Chondrocyte (in vitro differentiated cells): ENCODE measurements at regions not wholly inside any gene's neighbourhood (a gene's known extent, or its start where the extent isn't known, plus 50 kb on each side); places are given as distances from the start of the nearest gene placed in this dataset.
A peak's percentile ranks its signal among the peaks of the same experiment; 100 is the strongest.

ENCODE experiments used
- DNase-seq: peaks from one replicate; pipeline ENCODE4 v3.0.0; 2021; ENCODE audit warnings: mixed read lengths, low spot score
- H3K27ac Mint-ChIP-seq: one replicate; pipeline ENCODE4 v1.8.0; 2021; ENCODE audit warnings: mild to moderate bottlenecking, moderate library complexity, mixed read lengths; ENCODE audit not compliant: unreplicated experiment
- H3K27me3 Mint-ChIP-seq: 2 replicates; pipeline ENCODE4 v1.8.0; 2021; ENCODE audit warnings: low read depth, mixed read lengths
- H3K36me3 Mint-ChIP-seq: 2 replicates; pipeline ENCODE4 v1.8.0; 2021; ENCODE audit warnings: low read depth, mixed read lengths
- H3K4me1 Mint-ChIP-seq: 2 replicates; pipeline ENCODE4 v1.8.0; 2021; ENCODE audit warnings: low read depth, mild to moderate bottlenecking, mixed read lengths
- H3K4me3 Mint-ChIP-seq: one replicate; pipeline ENCODE4 v1.8.0; 2021; ENCODE audit warnings: mild to moderate bottlenecking, moderate library complexity, mixed read lengths; ENCODE audit not compliant: unreplicated experiment
- H3K9me3 Mint-ChIP-seq: 2 replicates; pipeline ENCODE4 v1.8.0; 2021; ENCODE audit warnings: low read depth, mixed read lengths
- TF ChIP-seq, protein P1 (sequence below): fragments of 200-600 bp; sonication (generic); IDR thresholded peaks from 2 replicates; pipeline ENCODE4 v1.5.0; 2021; ENCODE audit warnings: antibody characterized with exemption, mild to moderate bottlenecking, moderate library complexity

DNA sequence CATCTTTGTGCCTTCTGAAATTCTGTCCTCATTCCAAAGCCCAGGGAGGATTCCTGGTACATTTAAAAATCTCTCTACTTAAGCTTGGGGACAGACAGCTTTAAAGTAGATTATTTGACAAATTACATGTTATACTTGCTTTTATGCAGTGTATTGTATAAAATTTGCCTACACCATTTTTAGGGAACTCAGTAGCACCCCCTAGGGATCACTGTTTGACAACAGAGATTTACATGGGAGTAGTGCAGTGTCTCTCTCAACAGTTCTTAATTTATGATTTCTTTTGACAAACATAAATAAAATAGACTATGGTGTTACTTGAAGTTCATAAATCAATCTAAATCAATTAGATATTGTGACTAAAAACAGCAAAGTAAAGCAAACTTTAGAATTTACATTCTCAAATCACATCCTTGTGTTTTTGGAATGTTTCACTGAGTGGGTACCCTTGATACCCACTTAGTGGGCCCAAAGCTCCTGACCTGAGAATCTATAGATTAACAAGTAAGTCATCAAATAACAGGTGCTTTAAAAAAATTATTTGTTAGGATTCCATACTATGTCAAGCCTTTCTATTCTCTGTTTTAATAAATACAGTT lies 428.8 kb downstream of the DYNC2H1 start:
- Mint-ChIP-seq H3K4me1 (peaks cover 11% of the 10 kb centered on the region), H3K27ac (no peak overlapping the region), H3K27me3 (no peaks in the 10 kb centered on the region), H3K9me3 (no peaks in the 10 kb centered on the region), H3K36me3 (no peaks in the 10 kb centered on the region), H3K4me3 (no peak overlapping the region)
- DNase-seq: no peak
- TF ChIP-seq, protein P1, sequence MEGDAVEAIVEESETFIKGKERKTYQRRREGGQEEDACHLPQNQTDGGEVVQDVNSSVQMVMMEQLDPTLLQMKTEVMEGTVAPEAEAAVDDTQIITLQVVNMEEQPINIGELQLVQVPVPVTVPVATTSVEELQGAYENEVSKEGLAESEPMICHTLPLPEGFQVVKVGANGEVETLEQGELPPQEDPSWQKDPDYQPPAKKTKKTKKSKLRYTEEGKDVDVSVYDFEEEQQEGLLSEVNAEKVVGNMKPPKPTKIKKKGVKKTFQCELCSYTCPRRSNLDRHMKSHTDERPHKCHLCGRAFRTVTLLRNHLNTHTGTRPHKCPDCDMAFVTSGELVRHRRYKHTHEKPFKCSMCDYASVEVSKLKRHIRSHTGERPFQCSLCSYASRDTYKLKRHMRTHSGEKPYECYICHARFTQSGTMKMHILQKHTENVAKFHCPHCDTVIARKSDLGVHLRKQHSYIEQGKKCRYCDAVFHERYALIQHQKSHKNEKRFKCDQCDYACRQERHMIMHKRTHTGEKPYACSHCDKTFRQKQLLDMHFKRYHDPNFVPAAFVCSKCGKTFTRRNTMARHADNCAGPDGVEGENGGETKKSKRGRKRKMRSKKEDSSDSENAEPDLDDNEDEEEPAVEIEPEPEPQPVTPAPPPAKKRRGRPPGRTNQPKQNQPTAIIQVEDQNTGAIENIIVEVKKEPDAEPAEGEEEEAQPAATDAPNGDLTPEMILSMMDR: peak; percentile 81

DNA sequence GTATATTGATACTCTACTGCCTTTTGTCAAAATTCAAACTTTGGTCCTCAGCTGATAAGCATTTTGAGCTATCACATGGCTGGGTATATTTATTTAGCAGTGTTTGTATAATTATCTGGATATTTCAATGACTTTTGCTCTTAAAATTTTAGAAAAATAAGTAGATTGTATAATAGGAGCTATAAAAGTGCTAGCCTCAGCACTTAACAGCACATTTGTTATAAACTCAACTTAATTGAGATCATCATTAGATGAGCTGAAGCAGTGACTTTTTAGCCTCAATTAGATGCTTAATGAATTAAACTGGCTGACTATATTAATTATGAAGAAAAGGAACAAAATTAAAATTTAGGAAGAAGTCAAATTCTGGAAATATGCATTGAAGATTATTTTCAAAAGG lies 429.9 kb downstream of the DYNC2H1 start:
- Mint-ChIP-seq H3K27me3 (no peaks in the 10 kb centered on the region), H3K27ac (no peak overlapping the region), H3K36me3 (no peaks in the 10 kb centered on the region), H3K4me1 (peaks cover 8% of the 10 kb centered on the region), H3K4me3 (no peak overlapping the region), H3K9me3 (no peaks in the 10 kb centered on the region)
- TF ChIP-seq, protein P1: no peak
- no peak for DNase-seq

DNA sequence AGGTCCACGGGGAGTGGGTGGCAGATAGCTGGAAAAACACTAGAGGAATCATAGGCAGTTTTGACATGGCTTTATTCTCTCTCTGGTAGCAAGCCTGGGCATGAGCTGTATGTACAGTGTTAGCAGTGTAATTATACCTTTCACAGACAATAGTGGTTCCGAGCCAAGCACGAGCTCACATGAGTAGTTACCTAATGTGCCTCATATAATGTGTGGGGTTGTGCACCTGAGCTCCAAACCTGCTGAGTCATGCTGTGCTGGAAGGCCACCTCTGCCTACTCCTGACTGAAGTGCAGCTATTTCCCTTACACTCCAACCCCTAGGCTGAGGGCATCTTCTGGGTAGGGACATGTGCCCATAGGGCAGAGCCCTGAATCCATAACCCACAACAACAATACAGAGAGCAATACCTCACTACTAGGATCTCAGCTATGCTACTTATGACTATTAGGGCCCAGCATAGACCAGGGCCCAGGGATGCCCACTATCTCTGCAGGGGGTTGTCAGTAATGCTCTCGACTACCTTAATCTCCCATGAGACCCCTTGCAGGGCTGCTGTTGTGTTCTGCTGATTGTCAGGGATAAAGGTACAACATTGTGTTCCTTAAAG lies 432.1 kb downstream of the DYNC2H1 start:
- no peaks in the 10 kb centered on the region for H3K27me3 Mint-ChIP-seq
- TF ChIP-seq, protein P1: no peak
- H3K4me1 Mint-ChIP-seq: peaks cover 8% of the 10 kb centered on the region
- DNase-seq: no peak
- no peaks in the 10 kb centered on the region for H3K36me3 Mint-ChIP-seq
- H3K4me3 Mint-ChIP-seq: no peak overlapping the region
- no peaks in the 10 kb centered on the region for H3K9me3 Mint-ChIP-seq
- H3K27ac Mint-ChIP-seq: no peak overlapping the region

DNA sequence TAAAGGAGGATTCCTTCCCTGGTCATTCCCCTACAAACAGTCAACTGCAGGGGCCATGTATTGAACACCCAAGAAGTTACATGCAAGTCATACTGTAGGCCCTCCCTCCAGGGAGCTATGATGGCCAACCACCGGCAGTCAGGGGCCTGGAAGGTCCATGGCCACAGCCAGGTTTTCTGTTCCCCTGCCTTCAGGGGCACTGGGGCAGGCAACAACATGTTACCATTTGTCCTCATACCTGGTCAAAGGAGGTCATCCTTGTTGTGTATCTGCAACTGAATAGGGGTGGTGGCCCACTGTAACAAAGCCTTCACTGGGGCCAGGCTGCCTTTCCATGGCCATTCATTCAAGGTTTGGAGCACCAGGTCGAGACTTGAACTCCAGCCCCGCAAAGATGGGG lies 433.6 kb downstream of the DYNC2H1 start:
- TF ChIP-seq, protein P1: no peak
- DNase-seq: no peak
- Mint-ChIP-seq H3K27ac (no peak overlapping the region), H3K36me3 (no peaks in the 10 kb centered on the region), H3K4me1 (peaks cover 8% of the 10 kb centered on the region), H3K4me3 (no peak overlapping the region), H3K27me3 (no peaks in the 10 kb centered on the region), H3K9me3 (no peaks in the 10 kb centered on the region)

DNA sequence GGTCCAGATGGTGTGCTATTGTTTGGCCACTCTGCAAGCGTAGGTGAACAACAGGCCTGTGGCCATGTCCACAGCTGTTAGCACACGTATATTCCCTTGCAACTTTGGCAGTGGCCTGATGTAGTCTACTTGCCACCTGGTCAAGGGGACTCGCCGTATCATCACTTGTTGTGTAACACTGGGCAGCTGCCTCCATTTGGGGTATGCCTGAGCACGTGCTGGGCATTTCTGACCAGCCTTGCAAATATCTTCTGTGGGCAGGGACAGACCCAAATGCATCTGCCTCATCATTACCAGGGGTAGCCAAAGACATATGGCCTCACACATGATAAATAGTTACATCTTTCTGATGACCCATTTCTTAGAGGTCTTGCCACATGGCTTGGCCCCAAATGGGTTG lies 434.2 kb downstream of the DYNC2H1 start:
- Mint-ChIP-seq H3K4me1 (peaks cover 8% of the 10 kb centered on the region), H3K27ac (no peak overlapping the region), H3K36me3 (no peaks in the 10 kb centered on the region), H3K27me3 (no peaks in the 10 kb centered on the region), H3K4me3 (no peak overlapping the region), H3K9me3 (no peaks in the 10 kb centered on the region)
- TF ChIP-seq, protein P1: no peak
- DNase-seq: no peak
